ENCODE measurements at regions not wholly inside any gene's neighbourhood (a gene's known extent, or its start where the extent isn't known, plus 50 kb on each side); places are given as distances from the start of the nearest gene placed in this dataset.

- no peak for DNase-seq (ENCODE audit: low read depth)
Measured at GRCh38 chr2:226652983-226653765, 146.4 kb downstream of the IRS1 start.

GRCh38 chr2:226652369-226652768 lies 147.3 kb downstream of the IRS1 start:
- no peak for DNase-seq (ENCODE audit: low read depth)

- peak; percentile 24 for DNase-seq (ENCODE audit: low read depth)
Measured at GRCh38 chr2:226649871-226650660, 149.6 kb downstream of the IRS1 start.

- no peak for DNase-seq (ENCODE audit: low read depth)
Measured at GRCh38 chr2:226649201-226649600, 150.4 kb downstream of the IRS1 start.

GRCh38 chr2:226647621-226648518 lies 151.8 kb downstream of the IRS1 start:
- no peak for DNase-seq (ENCODE audit: low read depth)

- DNase-seq (ENCODE audit: low read depth): no peak
Measured at GRCh38 chr2:226644399-226644865, 155.2 kb downstream of the IRS1 start.

DNA sequence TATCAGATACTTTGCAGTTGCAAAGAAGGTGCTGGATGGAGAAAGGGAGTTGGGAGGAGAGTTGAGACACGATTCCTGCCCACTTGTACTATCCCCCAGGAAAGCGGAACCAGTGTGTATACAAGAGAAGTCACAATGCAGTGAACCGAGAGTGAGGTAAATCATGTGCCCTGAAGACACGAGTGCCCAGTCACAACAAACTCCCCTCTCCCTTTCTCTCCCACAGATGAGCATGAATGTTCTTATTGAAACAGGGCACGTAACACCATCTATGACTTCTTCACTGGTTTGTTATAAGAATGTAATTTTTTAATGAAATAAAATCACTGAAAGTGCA lies 155.7 kb downstream of the IRS1 start:
- DNase-seq (ENCODE audit: low read depth): no peak

GRCh38 chr2:226643030-226643945 lies 156.3 kb downstream of the IRS1 start:
- DNase-seq (ENCODE audit: low read depth): no peak

DNA sequence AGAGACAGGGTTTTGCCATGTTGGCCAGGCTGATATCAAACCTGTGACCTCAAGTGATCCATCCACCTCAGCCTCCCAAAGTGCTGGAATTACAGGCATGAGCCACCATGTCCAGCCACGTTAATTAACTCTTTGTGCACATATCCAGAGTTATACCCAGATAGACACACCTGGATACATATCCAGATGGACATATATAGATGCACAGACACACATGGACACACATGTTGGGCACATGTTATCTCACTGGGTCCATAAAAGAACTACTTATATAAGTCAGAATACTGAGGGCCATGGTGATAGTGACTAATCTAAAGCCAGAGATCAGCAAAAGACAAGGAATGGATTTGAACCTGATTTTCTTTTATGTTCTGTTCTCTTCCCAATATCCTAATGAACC lies 158.6 kb downstream of the IRS1 start:
- no peak for DNase-seq (ENCODE audit: low read depth)

- DNase-seq (ENCODE audit: low read depth): no peak
Measured at GRCh38 chr2:226640501-226640900, 159.1 kb downstream of the IRS1 start.

DNA sequence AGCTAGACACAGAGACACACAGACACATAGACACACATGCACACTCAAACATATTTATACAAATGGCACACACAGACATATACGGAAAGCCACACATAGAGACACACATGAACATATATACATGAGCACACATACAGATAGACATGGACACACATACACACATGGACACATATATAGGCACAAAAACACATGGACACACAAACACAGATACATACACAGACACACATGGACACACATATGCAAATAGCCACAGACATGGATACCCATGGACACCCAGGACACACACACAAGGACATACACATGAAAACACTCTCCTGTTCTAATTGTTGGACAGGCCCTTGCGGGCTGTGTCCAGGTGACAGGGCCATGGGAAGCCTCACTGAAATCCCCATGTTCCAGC lies 160.1 kb downstream of the IRS1 start:
- no peak for DNase-seq (ENCODE audit: low read depth)

- DNase-seq (ENCODE audit: low read depth): no peak
Measured at GRCh38 chr2:226638576-226638975, 161.0 kb downstream of the IRS1 start.

GRCh38 chr2:226637383-226637782 lies 162.2 kb downstream of the IRS1 start:
- no peak for DNase-seq (ENCODE audit: low read depth)

DNA sequence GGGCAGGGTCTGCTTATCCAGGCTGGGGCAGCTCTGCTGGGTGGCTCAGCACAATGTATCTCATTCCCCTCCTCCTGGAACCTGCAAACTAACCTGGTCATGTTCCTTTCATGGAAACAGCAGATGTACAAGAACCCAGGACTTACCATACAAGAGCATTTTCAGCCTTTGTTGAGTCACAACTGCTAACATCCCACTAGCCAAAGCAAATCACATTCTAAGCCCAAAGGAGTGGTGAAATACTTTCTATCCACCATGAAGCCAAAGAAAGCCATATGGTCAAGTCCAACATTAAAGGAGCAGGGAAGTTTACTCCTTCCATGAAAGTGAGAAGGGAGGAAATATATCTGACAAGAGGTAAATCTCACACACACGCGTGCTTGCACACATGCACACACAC lies 163.0 kb downstream of the IRS1 start:
- DNase-seq (ENCODE audit: low read depth): no peak

DNA sequence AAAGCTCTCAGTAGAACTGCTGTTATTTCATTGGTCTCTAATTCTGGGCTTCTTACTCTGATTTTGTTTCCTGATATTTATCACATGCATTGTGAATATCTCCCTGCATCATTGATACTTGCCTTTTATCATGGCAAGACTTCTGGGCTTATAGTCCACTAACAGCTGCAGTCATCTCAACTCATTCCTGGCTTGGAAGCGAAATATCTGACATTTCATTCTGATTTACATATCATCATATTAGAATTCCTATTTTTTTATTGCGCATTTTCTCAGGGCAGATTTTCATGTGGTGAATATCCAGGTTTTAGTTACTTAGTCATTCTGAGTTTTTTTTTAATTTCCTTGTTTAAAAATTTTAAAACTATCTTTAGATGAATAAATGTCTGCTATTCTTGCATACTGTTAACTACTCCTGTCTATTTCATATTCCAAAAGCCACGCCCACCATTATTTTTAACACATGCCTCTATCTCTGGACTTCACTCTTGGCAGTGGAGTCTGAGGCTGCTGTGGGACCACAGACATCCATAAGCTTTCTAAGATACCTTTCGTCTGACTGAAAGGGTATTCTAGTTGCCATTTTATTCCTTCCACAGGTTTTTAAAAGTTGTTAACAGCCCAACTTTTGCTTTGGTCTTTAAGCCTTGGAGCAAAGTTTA lies 164.5 kb downstream of the IRS1 start:
- DNase-seq (ENCODE audit: low read depth): no peak

- no peak for DNase-seq (ENCODE audit: low read depth)
Measured at GRCh38 chr2:226631671-226632070, 167.9 kb downstream of the IRS1 start.

GRCh38 chr2:226631187-226631586 lies 168.4 kb downstream of the IRS1 start:
- no peak for DNase-seq (ENCODE audit: low read depth)

DNA sequence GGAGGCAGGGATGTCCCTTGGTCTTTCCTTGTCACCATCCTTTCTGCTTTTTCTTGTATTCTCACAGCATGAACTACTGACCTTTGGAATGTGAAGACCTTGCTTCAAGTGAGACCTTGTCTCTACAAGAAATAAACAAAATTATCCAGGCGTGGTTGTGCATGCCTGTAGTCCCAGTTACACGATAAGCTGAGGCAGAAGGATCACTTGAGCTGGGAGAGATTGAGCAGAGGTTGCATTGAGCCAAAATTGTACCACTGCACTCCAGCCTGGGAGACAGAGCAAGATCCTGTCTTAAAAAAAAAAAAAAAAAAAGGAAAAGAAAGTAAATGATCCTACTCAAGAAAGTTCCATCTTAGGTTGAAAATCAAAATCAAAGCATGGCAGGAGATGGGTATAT lies 173.7 kb downstream of the IRS1 start:
- no peak for DNase-seq (ENCODE audit: low read depth)

DNA sequence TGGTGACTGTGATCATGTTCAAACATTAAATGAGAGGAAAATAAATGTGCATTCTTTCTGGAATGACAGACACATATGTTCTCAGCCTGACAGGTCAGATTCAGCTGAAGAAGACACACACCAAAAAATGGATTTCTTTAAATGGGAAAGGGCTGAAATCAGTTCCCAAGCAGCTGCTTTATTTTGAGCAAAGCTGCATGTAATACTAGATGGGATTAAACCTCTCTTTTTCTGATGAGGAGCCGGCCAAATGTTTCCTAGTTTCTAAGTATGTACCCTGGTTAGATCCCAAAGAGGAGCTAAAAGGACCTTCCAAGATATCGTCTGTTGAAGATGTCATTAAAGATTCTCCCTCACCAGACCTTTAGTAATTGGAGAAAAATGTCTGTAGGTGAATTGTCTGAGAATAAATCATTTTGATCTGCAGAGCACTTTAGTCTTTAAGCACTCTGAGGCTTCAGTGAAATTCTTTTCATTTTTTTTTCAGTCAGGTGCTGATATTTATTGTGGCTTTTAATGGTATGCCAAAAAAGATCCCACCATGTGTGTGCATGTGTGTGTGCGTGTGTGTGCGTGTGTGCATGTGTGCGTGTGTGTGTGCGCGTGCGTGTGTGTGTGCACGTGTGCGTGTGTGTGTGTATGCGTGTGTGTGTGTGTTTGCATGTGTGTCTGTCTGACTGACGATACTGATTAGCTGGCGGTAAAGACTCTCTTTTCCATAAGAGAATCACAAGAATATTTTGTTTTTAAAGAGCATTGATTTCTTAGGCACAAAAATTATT lies 175.8 kb downstream of the IRS1 start:
- DNase-seq (ENCODE audit: low read depth): no peak

GRCh38 chr2:226622484-226622883 lies 177.1 kb downstream of the IRS1 start:
- no peak for DNase-seq (ENCODE audit: low read depth)

All from activated T-helper 9 cell treated with anti-CD3 and anti-CD28 coated beads, Interleukin-2, amount 50 U/mL, for 16 hours (primary cell).